HTR-8/SVneo (cell line): ENCODE measurements at regions not wholly inside any gene's neighbourhood (a gene's known extent, or its start where the extent isn't known, plus 50 kb on each side); places are given as distances from the start of the nearest gene placed in this dataset.
A peak's percentile ranks its signal among the peaks of the same experiment; 100 is the strongest.

ENCODE experiments used
- DNase-seq: peaks from one replicate; pipeline ENCODE4 v3.0.0; 2011; ENCODE audit warnings: low spot score, mixed read lengths; ENCODE audit not compliant: insufficient read length
- FAIRE-seq: peaks from 2 replicates; lab custom pipeline; 2011; peaks lifted over from hg19 to GRCh38; lab: Jason Lieb, UNC

DNA sequence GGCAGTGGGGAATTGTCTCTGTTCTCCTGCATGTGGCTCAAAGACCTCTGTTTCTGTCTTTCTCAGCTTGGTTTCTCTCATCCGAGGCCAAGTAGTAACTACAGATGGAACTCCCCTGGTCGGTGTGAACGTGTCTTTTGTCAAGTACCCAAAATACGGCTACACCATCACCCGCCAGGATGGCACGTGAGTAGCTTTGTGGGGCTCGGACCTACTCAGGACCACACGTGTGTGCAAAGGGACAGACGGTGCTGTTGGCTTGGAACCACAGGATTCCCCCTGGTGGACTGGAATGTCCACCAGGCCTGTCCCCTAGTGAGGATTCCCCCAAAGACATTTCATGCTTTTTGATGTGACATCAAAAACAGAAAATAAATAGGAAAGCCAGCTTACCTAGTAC is 96.3 kb upstream of the WWC1 start:
- DNase-seq (no peak), FAIRE-seq (no peak)

DNA sequence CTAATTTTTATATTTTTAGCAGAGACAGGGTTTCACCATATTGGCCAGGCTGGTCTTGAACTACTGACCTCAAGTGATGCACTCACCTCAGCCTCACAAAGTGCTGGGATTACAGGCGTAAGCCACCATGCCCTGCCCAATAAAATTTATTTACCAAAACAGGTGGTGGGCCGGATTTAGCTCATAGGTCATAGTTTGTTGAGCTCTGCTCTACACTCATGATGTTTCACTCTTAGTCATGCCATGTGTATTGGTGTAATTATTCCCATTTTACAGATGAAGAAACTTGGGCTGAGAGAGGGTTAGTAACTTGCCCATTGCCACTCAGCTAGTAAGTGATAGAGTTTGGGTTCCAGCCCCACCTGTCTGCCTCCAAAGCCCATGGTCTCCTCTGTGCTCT is 93.1 kb upstream of the WWC1 start:
- no peak for FAIRE-seq
- no peak for DNase-seq

DNA sequence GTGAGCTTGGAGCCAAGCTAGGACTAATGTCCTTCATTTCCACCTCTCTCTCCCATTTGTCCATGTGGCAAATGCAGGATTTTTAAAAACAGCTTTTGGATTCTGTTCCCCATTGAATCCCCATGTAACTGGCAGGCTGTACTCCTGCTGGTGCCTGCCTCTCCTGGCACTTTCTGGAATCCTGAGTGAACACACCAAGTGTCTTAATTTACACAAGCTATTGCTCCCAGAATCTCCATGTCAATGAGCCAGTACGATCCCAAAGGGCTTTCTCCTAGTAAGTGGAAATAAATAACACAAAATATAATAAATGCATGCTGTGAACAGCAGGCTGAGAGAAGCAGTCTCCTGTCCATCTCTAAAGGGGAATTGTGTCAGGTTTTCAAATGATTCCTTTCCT is 88.4 kb upstream of the WWC1 start:
- FAIRE-seq (no peak), DNase-seq (no peak)

DNA sequence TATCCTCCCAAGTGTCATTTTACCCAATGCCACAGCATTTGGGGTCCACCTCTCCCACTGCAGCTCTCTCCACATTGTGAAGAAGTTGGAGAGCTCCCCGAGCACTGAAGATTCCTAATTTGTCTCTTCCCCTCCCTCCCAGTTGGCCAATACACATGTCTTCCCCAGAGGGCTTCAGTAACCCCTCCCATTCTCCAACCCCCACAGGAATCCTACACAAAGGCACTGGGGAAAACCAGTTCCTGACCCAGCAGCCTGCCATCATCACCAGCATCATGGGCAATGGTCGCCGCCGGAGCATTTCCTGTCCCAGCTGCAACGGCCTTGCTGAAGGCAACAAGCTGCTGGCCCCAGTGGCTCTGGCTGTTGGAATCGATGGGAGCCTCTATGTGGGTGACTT is 87.3 kb upstream of the WWC1 start:
- DNase-seq (no peak), FAIRE-seq (no peak)

DNA sequence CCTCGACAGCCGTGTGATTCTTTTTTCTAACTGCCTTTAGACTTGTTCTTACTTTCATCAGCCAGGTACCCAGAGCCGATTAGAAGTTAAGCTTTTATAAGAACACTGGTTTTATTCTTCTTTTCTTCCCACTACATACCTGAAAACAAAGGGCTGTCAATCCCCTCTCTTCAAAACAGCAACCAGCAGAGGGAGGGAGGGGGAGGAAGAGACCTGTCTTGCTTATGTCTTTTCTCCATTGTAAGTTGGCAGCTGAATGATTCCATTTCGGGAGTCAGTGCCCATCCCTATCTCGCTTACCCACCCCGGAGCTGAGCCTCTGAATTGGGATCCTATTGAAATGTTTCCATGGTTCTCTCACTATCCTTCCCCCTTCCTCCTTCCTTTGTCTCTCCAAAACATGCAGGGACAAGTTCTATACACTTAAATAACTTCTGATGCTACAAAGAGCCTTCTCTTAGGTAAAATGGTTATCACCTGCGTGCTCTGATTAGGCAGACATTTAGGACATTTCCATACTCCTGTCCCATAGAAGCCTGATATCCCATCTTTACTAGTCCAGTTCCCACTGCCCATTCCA is 83.9 kb upstream of the WWC1 start:
- no peak for DNase-seq
- FAIRE-seq: no peak

DNA sequence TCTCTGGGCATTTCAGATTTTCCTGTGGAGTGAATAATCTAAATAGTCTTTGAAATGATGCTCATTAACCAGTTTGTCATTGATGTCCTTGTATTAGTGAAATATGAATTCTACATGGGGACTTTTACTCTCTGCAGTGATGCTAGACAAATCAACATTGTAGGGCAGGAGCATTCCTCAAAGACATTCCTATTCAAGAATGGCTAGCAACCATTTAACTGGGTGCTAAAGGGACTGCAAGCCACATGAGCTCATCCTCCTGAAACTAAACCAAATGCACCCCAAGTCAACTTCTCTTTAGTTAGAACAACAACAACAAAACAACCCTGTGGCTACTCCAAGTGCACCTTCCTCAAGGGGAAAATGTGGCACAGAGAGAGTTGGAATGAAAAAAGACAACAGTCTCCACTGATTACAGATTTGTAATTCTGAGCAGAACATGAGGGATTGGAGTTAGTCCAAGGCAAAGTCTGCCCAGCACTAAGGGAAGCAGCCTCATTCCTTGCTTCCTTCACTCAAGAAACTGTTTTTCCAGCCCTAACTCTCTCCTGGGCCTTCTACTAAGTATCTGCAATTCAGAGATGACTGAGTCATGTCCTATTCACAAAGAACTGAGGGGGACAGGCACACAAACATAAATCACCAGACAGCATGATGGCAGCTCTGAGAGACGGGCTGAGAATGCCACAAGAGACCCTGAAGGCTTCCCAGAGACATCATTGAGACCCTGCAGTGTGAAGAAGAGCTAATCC is 82.0 kb upstream of the WWC1 start:
- FAIRE-seq: no peak

DNA sequence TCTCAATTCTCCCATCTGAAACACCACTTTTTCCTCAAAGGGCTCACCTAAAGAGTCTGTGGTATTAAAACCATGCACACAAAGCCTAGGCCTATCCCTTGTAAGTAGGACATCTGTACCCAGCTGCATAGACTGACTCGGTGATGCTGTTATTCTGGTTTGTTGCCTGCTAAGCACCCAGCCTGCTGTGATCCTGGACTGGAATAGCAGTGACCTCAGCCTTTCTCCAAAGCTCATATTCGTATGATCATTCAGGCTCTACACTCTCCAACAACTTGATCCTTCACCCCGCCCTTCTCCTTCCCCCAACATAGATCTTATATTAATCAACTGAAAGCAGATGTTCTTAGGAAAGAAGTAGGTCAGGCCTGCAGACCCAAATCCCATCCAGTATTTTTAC is 81.4 kb upstream of the WWC1 start:
- FAIRE-seq: no peak

More for the DNA sequence above, 82.0 kb upstream of the WWC1 start:
- DNase-seq: no peak

DNA sequence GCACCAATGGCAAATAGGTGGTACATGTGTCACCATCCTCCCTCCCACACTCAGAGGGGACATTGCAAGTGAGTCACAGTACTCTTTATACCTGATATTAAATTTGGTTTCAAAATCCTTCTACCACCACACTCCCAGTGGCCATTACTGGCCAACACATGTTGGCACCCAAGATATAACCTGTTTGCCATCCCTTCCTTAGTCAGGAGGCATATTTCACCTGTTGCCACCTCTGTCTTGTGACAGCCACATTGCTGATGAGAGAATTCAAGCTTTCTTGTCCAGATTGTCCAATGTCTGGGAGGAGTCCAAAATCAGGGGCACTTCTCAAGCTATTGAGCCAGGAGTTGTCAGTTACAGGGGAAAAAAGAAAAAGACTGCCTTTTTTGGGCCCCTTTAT is 80.2 kb upstream of the WWC1 start:
- FAIRE-seq (no peak), DNase-seq (no peak)

More for the DNA sequence above, 81.4 kb upstream of the WWC1 start:
- DNase-seq: no peak

DNA sequence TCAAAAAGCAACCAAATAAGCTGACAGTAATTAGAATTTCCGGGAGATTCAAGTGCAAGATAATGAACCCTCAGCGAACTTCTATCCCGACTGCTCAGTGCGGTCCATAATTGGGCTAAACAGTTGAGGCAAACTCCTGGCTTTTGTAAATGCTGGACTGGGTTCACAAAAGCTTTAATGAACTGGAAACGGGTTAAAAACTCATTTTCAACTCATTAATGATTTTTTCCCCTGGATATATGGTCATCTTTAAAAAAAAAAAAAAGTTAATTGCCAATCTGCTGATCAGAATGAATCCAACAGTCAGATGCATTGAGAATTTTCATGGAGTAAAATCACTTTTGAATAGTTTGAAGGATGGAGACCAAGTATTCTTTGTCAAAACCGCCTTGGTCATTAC is 79.5 kb upstream of the WWC1 start:
- DNase-seq: no peak
- FAIRE-seq: no peak

DNA sequence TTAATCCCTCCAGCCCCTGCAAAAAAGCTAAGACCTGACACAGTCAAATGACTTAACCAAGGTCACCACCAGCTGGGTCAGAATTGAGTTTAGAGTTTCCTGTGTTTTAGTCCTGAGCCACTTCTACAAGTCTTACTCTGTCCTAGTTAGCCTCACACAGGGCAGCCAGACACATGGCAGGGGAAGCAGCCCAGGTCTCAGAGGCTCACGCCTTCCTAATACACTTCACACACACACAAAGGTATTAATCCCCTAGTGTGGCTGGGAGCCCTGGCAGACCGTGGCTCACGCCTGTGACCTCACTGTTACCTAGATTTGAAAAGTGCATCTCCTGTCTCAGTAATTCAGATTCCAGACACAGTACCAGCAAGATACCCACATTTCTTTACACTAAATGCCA is 77.4 kb upstream of the WWC1 start:
- DNase-seq (no peak), FAIRE-seq (no peak)

DNA sequence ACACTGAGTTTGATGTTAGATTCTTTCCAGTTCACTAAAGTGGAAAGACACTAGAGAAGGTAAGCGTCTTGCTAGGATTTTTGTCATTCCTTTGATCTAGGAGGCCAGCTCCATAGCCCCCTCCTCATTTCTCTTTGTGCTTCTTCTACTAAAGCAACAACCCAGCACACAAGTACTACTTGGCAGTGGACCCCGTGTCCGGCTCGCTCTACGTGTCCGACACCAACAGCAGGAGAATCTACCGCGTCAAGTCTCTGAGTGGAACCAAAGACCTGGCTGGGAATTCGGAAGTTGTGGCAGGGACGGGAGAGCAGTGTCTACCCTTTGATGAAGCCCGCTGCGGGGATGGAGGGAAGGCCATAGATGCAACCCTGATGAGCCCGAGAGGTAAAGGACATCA is 76.6 kb upstream of the WWC1 start:
- no peak for FAIRE-seq
- DNase-seq: no peak

DNA sequence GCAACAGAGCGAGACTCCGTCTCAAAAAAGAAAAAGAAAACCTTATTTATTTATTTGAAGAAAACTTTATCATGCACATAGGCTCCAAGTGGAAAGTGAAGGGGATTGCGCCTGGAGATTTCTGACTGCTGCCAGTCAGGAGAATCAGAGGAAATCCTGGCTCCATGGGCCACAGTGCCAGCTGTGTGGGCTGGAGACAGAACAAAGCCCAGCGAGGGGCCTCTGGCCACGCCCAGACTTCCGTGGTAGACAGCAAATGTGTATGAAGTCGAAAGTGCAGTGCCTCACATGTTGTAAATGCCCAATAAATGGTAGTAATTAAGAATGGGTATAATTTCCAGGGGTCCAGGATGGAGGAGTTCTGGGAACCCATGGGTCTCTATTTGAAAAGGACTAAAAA is 75.8 kb upstream of the WWC1 start:
- no peak for DNase-seq
- FAIRE-seq: no peak

DNA sequence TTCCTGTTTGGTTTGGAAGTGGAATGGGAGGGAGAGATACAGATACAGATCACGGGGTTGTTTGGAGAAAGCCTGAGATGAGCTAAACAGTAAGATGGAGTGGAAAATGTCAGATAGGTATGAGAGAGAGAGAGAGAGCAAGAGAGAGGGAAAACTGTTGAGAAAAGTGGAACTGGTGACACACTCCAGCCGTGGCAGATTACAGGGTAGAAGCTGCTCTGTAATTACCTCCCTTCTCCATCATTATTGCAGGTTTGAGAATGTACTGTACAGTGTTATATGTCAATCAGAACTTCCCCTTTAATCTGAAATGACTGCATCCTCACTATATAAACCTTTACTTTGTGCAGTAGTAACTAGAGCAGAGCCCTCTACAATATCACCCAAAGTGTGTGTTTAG is 74.5 kb upstream of the WWC1 start:
- DNase-seq (no peak), FAIRE-seq (no peak)

DNA sequence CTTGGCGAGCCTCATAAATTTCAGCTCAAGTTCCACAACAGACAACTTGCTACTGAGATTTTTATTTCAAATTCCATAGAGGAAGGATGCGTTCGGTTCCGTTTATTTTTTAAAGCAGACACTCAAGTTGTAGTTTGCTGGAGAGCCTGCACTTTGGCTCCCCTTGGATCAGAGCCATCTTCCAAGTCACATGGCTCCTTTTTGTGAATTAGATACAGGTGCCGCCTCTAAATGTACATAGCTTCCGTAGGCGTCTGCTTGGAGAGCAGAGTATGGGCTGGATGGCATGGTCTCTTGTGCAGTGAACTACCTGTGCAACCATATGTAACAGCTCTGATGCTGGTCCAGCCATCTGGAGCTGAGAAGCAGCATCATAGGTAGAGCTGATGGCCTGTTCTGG is 73.9 kb upstream of the WWC1 start:
- no peak for FAIRE-seq
- no peak for DNase-seq

DNA sequence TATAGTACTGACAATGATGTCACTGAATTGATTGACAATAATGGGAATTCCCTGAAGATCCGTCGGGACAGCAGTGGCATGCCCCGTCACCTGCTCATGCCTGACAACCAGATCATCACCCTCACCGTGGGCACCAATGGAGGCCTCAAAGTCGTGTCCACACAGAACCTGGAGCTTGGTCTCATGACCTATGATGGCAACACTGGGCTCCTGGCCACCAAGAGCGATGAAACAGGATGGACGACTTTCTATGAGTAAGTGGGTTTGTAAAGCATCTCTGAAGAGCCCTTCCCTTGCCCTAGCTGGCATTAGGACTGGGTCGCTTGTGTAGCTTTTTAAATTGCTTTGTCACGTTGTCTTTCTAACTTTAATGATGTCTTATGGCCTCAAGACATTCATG is 72.7 kb upstream of the WWC1 start:
- DNase-seq (no peak), FAIRE-seq (no peak)

DNA sequence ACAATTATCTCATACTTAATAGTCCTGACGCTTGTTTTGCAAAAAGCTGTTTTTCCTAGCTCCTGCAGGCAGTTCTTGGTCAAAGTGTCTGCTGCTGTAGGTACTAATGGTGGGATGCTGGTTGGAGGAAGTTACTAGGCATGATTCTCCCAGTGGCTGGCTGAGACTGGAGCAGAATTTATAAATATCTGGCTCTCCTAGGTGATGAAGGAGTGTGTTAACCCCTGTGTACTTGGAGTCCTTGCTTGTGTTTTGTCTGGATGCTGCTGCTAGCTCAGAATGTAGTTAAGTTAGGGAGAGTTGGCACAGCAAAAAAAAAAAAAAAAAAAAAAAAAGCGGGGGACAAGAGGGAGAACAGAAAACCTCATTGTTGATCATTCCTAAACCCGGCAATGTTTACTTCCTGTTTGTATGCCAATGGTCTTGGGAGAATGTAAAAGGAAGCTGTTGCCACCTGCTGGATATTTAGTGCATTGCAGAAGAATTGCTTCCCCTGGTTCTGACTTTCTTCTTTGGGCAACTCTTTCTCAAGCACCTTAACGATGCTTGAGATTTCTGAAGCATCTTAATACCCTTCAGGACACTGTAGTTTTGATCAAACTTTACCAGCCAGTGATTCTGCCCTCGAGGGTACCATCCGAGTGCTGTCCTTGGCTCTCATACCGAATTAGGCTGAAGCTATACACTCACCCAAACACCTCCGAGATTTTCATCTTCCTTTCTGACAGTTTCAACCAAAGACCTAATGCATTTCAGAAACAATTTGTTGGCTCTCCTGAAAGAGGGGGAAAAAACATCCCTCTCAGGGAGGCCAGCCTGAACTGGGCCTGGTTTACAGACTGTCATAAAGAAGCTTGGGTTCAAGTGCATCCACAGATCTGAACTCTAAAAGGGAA is 71.7 kb upstream of the WWC1 start:
- peak; percentile 82 for DNase-seq
- peak; percentile 38 for FAIRE-seq

DNA sequence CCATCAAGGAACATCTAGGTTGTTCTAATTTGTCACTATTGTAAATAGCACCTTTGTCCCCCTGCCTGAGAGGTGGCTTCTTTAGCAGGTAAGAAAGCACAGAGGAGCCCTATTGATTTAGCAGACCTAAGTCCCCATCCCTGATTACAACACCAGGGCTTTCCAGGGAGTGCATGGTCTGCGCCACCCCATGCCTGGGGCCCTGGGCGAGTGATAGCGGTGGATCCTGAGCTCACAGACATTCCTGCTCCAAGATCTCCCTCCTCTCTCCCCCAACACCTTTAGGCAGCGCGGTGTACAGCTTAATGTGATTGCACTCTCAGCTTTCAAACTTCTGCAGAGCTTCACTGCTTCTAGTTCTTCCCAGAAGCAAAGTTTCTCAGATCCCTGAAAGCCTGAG is 67.4 kb upstream of the WWC1 start:
- DNase-seq: no peak
- FAIRE-seq: no peak

DNA sequence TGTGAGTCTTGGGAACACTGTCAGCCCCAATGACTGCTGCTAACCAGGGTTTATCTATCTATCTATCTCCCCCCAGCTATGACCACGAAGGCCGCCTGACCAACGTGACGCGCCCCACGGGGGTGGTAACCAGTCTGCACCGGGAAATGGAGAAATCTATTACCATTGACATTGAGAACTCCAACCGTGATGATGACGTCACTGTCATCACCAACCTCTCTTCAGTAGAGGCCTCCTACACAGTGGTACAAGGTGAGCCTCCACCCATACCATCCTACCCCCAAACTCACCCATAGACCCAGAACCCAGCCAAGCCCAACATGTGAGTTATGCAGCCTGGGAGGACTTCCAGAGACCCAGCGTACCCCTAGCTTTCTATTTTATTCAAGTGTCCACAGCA is 65.4 kb upstream of the WWC1 start:
- FAIRE-seq (no peak), DNase-seq (no peak)

DNA sequence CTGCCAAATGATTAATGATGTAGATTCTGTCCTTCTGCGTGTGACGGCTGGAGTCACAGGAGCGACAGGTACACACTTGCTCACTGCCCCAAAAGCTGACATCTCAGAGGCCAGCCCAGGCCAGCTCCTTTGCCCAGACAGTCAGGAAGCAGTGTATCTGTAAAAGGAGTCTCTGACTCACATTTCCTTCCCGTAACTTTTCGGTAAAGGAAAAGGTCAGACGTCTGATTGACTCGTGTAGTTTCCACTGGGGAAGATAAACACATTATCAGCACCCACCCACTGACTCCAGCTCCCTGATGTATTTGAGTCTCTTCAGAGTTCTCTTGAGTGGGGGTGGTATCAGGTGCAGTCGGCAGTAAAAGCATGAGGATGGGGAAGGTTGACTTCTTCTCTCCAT is 64.4 kb upstream of the WWC1 start:
- DNase-seq (no peak), FAIRE-seq (no peak)

DNA sequence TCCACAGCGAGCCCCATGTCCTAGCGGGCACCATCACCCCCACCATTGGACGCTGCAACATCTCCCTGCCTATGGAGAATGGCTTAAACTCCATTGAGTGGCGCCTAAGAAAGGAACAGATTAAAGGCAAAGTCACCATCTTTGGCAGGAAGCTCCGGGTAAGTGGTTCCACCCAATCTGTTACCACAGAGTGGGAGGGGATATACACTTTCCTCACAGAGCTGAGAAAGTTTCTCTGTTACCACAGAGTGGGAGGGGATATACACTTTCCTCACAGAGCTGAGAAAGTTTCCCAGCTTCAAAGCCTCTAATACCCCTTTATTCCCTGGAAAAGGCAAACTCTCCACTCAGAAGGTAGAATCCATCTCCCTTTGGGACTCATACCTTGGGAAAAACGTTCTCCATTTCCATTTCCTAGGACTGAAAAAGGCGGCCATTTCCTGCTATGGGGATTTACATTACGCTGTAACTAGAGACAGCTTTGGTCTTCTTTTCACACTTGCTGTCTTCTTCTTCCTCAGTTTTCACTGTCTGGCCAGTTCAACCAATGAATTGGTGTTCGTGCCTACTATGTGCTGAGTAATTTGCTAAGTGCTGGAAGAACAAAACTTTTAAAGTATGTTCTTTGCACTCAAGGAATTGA is 63.4 kb upstream of the WWC1 start:
- FAIRE-seq: no peak
- no peak for DNase-seq

DNA sequence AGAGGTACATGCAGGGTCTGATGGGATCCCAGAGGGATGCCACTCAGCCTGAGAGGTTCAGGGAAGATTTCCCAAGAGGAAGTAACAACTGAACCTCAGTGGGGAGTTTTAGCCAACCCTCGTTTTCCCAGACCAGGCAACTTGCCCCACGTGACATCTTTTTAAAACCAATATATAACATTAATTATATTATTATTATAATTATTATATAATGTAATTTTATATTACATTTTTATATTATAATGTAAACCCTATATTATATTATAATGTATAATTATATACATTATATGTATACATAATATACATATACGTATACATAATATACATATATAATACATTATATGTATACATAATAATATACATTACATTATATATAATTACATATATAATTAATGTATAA is 62.8 kb upstream of the WWC1 start:
- no peak for FAIRE-seq

More for the DNA sequence above, 62.8 kb upstream of the WWC1 start:
- no peak for DNase-seq
